Activated CD8-positive, alpha-beta memory T cell treated with anti-CD3 and anti-CD28 coated beads, Interleukin-2, amount 50 U/mL, for 24 hours (primary cell): ENCODE measurements at regions not wholly inside any gene's neighbourhood (a gene's known extent, or its start where the extent isn't known, plus 50 kb on each side); places are given as distances from the start of the nearest gene placed in this dataset.

Experiments
- DNase-seq: peaks from one replicate; pipeline ENCODE4 v3.0.0-alpha.2; 2020; ENCODE audit errors: extremely low read depth

- DNase-seq, result no peak
Measured at GRCh38 chr6:44012078-44012493, 115.2 kb downstream of the MRPL14 start.

- DNase-seq, result no peak
Measured at GRCh38 chr6:44011350-44011920, 115.8 kb downstream of the MRPL14 start.

GRCh38 chr6:44010411-44011349 lies 116.6 kb downstream of the MRPL14 start:
- DNase-seq, result no peak

- no peak for DNase-seq
Measured at GRCh38 chr6:44009425-44010321, 117.6 kb downstream of the MRPL14 start.

- DNase-seq, result no peak
Measured at GRCh38 chr6:44008821-44009370, 118.4 kb downstream of the MRPL14 start.

GRCh38 chr6:44007818-44008621 lies 119.2 kb downstream of the MRPL14 start:
- DNase-seq, result no peak

GRCh38 chr6:44006872-44007303 lies 120.4 kb downstream of the MRPL14 start:
- DNase-seq, result no peak

- DNase-seq, result no peak
Measured at GRCh38 chr6:44006123-44006871, 121.0 kb downstream of the MRPL14 start.

GRCh38 chr6:44005507-44005903 lies 121.7 kb downstream of the MRPL14 start:
- DNase-seq, result no peak

GRCh38 chr6:44004625-44005506 lies 122.4 kb downstream of the MRPL14 start:
- DNase-seq, result no peak

GRCh38 chr6:44004136-44004535 lies 123.1 kb downstream of the MRPL14 start:
- DNase-seq, result no peak

GRCh38 chr6:44003345-44004061 lies 123.7 kb downstream of the MRPL14 start:
- DNase-seq, result no peak

GRCh38 chr6:44002593-44003344 lies 124.5 kb downstream of the MRPL14 start:
- DNase-seq, result no peak

GRCh38 chr6:44002067-44002592 lies 125.1 kb downstream of the MRPL14 start:
- DNase-seq, result no peak

GRCh38 chr6:44001318-44002066 lies 125.8 kb downstream of the MRPL14 start:
- DNase-seq, result no peak

GRCh38 chr6:44000164-44000842 lies 126.9 kb downstream of the MRPL14 start:
- DNase-seq, result no peak
